ENCODE measurements at regions not wholly inside any gene's neighbourhood (a gene's known extent, or its start where the extent isn't known, plus 50 kb on each side); places are given as distances from the start of the nearest gene placed in this dataset.

GRCh38 chr6:166784691-166785090 is 157.6 kb upstream of the RPS6KA2 start:
- no peak for TF ChIP-seq POLR2A (IDR thresholded peaks at IDR 0.05)
- TF ChIP-seq CTCF (IDR thresholded peaks at IDR 0.05 in 4 of 5, conservative IDR thresholded peaks at IDR 0.05 in 1 of 5), result no peak
